COR-L47 (cell line): ENCODE measurements at regions not wholly inside any gene's neighbourhood (a gene's known extent, or its start where the extent isn't known, plus 50 kb on each side); places are given as distances from the start of the nearest gene placed in this dataset.

Source experiments
- DNase-seq: peaks from one replicate; lab custom pipeline; 2025; lab: John Stamatoyannopoulos, UW

GRCh38 chr17:73815474-73815873 is 171.2 kb upstream of the SDK2 start:
- DNase-seq, result no peak

- DNase-seq, result no peak
These were observed 175.5 kb upstream of the SDK2 start for GRCh38 chr17:73819440-73820395.

GRCh38 chr17:73820686-73821448 is 176.6 kb upstream of the SDK2 start:
- no peak for DNase-seq

GRCh38 chr17:73821665-73822064 is 177.4 kb upstream of the SDK2 start:
- no peak for DNase-seq

- DNase-seq, result no peak
These were observed 178.1 kb upstream of the SDK2 start for GRCh38 chr17:73822371-73822770.

GRCh38 chr17:73823684-73824083 is 179.4 kb upstream of the SDK2 start:
- no peak for DNase-seq

GRCh38 chr17:73824321-73824720 is 180.1 kb upstream of the SDK2 start:
- no peak for DNase-seq

- DNase-seq, result no peak
These were observed 182.1 kb upstream of the SDK2 start for GRCh38 chr17:73826181-73826871.

- DNase-seq, result no peak
These were observed 182.6 kb upstream of the SDK2 start for GRCh38 chr17:73826872-73827228.

GRCh38 chr17:73827627-73828291 is 183.5 kb upstream of the SDK2 start:
- no peak for DNase-seq

GRCh38 chr17:73829676-73830280 is 185.5 kb upstream of the SDK2 start:
- no peak for DNase-seq

GRCh38 chr17:73831699-73832098 is 187.5 kb upstream of the SDK2 start:
- DNase-seq, result no peak

- no peak for DNase-seq
These were observed 189.7 kb upstream of the SDK2 start for GRCh38 chr17:73833775-73834488.

- no peak for DNase-seq
These were observed 190.6 kb upstream of the SDK2 start for GRCh38 chr17:73834684-73835343.

GRCh38 chr17:73835605-73836004 is 191.4 kb upstream of the SDK2 start:
- DNase-seq, result no peak

GRCh38 chr17:73838815-73839214 is 194.6 kb upstream of the SDK2 start:
- peak; percentile 30 for DNase-seq

- no peak for DNase-seq
These were observed 196.6 kb upstream of the SDK2 start for GRCh38 chr17:73840829-73841228.

GRCh38 chr17:73841431-73842060 is 197.3 kb upstream of the SDK2 start:
- DNase-seq, result peak; percentile 64

GRCh38 chr17:73847952-73848351 is 203.7 kb upstream of the SDK2 start:
- no peak for DNase-seq

GRCh38 chr17:73850426-73850825 is 206.2 kb upstream of the SDK2 start:
- DNase-seq, result no peak
